OCI-LY1 (cell line): ENCODE measurements at regions not wholly inside any gene's neighbourhood (a gene's known extent, or its start where the extent isn't known, plus 50 kb on each side); places are given as distances from the start of the nearest gene placed in this dataset.

ENCODE experiments used
- H2AFZ ChIP-seq: fragments of 200-600 bp; sonication (generic), shearing (Covaris generic); 2 replicates; pipeline ENCODE4 v1.6.0; 2014; ENCODE audit warnings: antibody characterized with exemption, mild to moderate bottlenecking, low read length
- H3F3A ChIP-seq: fragments of 200-600 bp; sonication (generic), shearing (Covaris generic); 2 replicates; pipeline ENCODE4 v1.6.0; 2014; ENCODE audit warnings: mild to moderate bottlenecking, antibody characterized with exemption, low read length, moderate library complexity; ENCODE audit not compliant: insufficient read depth
- H3K27ac ChIP-seq: fragments of 200-600 bp; sonication (generic); 2 replicates; pipeline ENCODE4 v1.5.1; 2014; ENCODE audit warnings: low read length, mixed run types, mild to moderate bottlenecking, low read depth; ENCODE audit not compliant: poor library complexity, severe bottlenecking
- H3K27me3 ChIP-seq: fragments of 200-600 bp; sonication (generic); 2 replicates; pipeline ENCODE4 v1.6.0; 2014; ENCODE audit warnings: antibody characterized with exemption, mild to moderate bottlenecking, low read length, moderate library complexity; ENCODE audit not compliant: insufficient read depth
- H3K36me3 ChIP-seq: fragments of 200-600 bp; sonication (generic); 2 replicates; pipeline ENCODE4 v1.6.1; 2014; ENCODE audit warnings: mild to moderate bottlenecking, antibody characterized with exemption, low read length, moderate library complexity, mixed read lengths; ENCODE audit not compliant: insufficient read depth
- H3K4me1 ChIP-seq: fragments of 200-600 bp; sonication (generic); 2 replicates; pipeline ENCODE4 v1.5.1; 2014; ENCODE audit warnings: mild to moderate bottlenecking, low read length, moderate library complexity; ENCODE audit not compliant: insufficient read depth, severe bottlenecking
- H3K4me2 ChIP-seq: fragments of 200-600 bp; sonication (generic), shearing (Covaris generic); 2 replicates; pipeline ENCODE4 v1.6.1; 2014; ENCODE audit warnings: low read length
- H3K4me3 ChIP-seq: fragments of 200-600 bp; sonication (generic); 2 replicates; pipeline ENCODE4 v1.5.1; 2014; ENCODE audit warnings: low read length, low read depth, mild to moderate bottlenecking, mixed read lengths; ENCODE audit not compliant: poor library complexity, severe bottlenecking
- H3K79me2 ChIP-seq: fragments of 200-600 bp; shearing (Covaris generic); 2 replicates; pipeline ENCODE4 v1.6.1; 2016; ENCODE audit warnings: mixed run types, low read length, mixed read lengths; ENCODE audit not compliant: insufficient read depth
- H3K9ac ChIP-seq: fragments of 200-600 bp; sonication (generic), shearing (Covaris generic); 2 replicates; pipeline ENCODE4 v1.6.1; 2014; ENCODE audit warnings: mild to moderate bottlenecking, low read length, mixed read lengths
- H3K9me2 ChIP-seq: fragments of 200-600 bp; sonication (generic), shearing (Covaris generic); 2 replicates; pipeline ENCODE4 v1.6.1; 2014; ENCODE audit warnings: low read depth, mild to moderate bottlenecking, low read length, mixed read lengths
- H3K9me3 ChIP-seq: fragments of 200-600 bp; shearing (Covaris generic); 2 replicates; pipeline ENCODE4 v1.6.1; 2014; ENCODE audit warnings: low read length, mixed read lengths
- H4K20me1 ChIP-seq: fragments of 200-600 bp; sonication (generic), shearing (Covaris generic); 2 replicates; pipeline ENCODE4 v1.6.0; 2016; ENCODE audit warnings: mild to moderate bottlenecking, low read length; ENCODE audit not compliant: insufficient read depth
- CTCF ChIP-seq: fragments of 200-600 bp; sonication (generic), shearing (Covaris generic); IDR thresholded peaks from 2 replicates; pipeline ENCODE4 v1.5.1; 2017; ENCODE audit warnings: mild to moderate bottlenecking, antibody characterized with exemption, low read length, moderate library complexity, mixed read lengths
- EZH2 ChIP-seq: fragments of 200-600 bp; sonication (generic), shearing (Covaris generic); IDR thresholded peaks from 2 replicates; pipeline ENCODE4 v1.8.0; 2017; ENCODE audit warnings: borderline replicate concordance, mixed run types, mild to moderate bottlenecking, antibody characterized with exemption, low read length, moderate library complexity, mixed read lengths

DNA sequence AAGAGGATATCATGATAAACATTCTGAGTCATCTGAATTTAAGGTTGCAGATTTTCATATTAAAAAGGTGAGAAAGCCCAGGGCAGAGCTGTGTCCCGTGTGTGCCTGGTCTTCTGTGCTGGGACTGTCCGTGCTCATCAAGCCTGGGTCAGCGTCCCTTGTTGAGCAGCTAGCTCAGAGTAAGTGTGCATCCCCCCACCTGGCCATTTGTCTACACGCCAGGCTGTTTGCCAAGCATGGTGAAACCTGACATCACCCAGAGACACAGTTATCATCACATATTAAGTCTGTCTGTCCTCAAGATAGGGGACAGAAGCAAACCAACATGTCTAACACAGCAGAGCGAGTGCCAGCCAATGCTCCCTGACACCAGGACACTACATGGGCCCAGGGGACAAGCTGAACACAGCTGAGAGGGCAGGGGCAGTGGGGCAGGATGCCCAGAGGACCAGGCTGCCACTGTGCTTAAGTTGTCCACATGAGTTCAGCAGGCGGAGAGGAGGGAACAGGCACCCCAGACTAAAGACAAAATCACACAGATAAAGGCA is 57.9 kb upstream of the CNEP1R1 start:
- H3K4me1 ChIP-seq = no peaks in the 10 kb centered on the region
- H3K4me3 ChIP-seq = no peak overlapping the region
- no peaks in the 10 kb centered on the region for H3K79me2 ChIP-seq
- no peaks in the 10 kb centered on the region for H3K9me2 ChIP-seq
- no peaks in the 10 kb centered on the region for H4K20me1 ChIP-seq
- no peaks in the 10 kb centered on the region for H3F3A ChIP-seq
- no peaks in the 10 kb centered on the region for H3K9me3 ChIP-seq
- H2AFZ ChIP-seq = no peak overlapping the region
- no peak overlapping the region for H3K27ac ChIP-seq
- TF ChIP-seq EZH2 (no peak), CTCF (no peak)
- H3K27me3 ChIP-seq = no peaks in the 10 kb centered on the region; the same call in 1 of the 2 replicates
- H3K36me3 ChIP-seq = no peaks in the 10 kb centered on the region
- no peak overlapping the region for H3K9ac ChIP-seq
- H3K4me2 ChIP-seq = no peak overlapping the region

GRCh38 chr16:49969091-49970030 is 55.7 kb upstream of the CNEP1R1 start:
- no peak overlapping the region for H3K9ac ChIP-seq

DNA sequence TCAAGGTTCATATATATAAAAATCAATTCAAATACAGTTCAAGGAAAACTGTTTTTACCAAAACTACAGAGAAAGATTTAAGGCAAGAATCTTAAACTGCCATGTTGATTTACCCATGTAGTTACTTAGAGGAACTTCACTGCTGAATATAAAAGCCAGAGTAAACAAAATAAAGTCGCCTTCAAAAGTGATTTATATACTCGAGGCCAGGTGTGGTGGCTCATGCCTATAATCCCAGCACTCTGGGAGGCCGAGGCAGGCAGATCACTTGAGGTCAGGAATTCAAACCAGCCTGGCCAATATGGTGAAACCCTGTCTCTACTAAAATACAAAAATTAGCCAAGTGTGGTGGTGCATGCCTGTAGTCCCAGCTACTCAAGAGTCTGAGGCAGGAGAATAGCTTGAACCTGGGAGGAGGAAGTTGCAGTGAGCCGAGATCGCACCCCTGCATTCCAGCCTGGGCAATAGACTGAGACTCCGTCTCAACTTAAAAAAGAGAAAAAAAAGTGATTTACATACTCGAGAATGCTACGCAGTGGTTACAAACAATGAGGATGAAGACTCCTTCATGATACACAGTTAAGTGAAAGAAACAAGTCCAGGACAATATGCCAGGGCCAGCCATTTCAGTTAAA is 54.1 kb upstream of the CNEP1R1 start:
- no peak overlapping the region for H3K4me3 ChIP-seq
- no peaks in the 10 kb centered on the region for H3F3A ChIP-seq
- no peaks in the 10 kb centered on the region for H3K36me3 ChIP-seq
- no peak overlapping the region for H3K9ac ChIP-seq
- no peaks in the 10 kb centered on the region for H3K9me3 ChIP-seq
- no peaks in the 10 kb centered on the region for H3K9me2 ChIP-seq
- no peaks in the 10 kb centered on the region for H4K20me1 ChIP-seq
- TF ChIP-seq CTCF (no peak), EZH2 (no peak)
- no peaks in the 10 kb centered on the region for H3K79me2 ChIP-seq
- no peaks in the 10 kb centered on the region; the same call in 1 of the 2 replicates for H3K27me3 ChIP-seq
- no peak overlapping the region for H3K27ac ChIP-seq
- no peak overlapping the region for H3K4me2 ChIP-seq
- H3K4me1 ChIP-seq = no peaks in the 10 kb centered on the region
- H2AFZ ChIP-seq = no peak overlapping the region

More at GRCh38 chr16:49969091-49970030, 55.7 kb upstream of the CNEP1R1 start:
- Histone ChIP-seq H3K9me3 (no peaks in the 10 kb centered on the region), H3K79me2 (no peaks in the 10 kb centered on the region), H3K4me3 (no peak overlapping the region), H2AFZ (no peak overlapping the region), H3K4me2 (no peak overlapping the region), H3K9me2 (no peaks in the 10 kb centered on the region), H3K27ac (no peak overlapping the region), H3K27me3 (no peaks in the 10 kb centered on the region; the same call in 1 of the 2 replicates), H3F3A (no peaks in the 10 kb centered on the region), H4K20me1 (no peaks in the 10 kb centered on the region), H3K4me1 (no peaks in the 10 kb centered on the region), H3K36me3 (no peaks in the 10 kb centered on the region)
- no peak for TF ChIP-seq EZH2
- no peak for TF ChIP-seq CTCF
